ENCODE measurements at regions not wholly inside any gene's neighbourhood (a gene's known extent, or its start where the extent isn't known, plus 50 kb on each side); places are given as distances from the start of the nearest gene placed in this dataset.
"Not testable (repeated sequence)": the region's sequence is repeated elsewhere in the genome, so short reads cannot be mapped to it uniquely, and the experiment has no call there.

- no peak for DNase-seq
Observed at GRCh38 chr6:10101551-10102252, 313.2 kb downstream of the TFAP2A start.

DNA sequence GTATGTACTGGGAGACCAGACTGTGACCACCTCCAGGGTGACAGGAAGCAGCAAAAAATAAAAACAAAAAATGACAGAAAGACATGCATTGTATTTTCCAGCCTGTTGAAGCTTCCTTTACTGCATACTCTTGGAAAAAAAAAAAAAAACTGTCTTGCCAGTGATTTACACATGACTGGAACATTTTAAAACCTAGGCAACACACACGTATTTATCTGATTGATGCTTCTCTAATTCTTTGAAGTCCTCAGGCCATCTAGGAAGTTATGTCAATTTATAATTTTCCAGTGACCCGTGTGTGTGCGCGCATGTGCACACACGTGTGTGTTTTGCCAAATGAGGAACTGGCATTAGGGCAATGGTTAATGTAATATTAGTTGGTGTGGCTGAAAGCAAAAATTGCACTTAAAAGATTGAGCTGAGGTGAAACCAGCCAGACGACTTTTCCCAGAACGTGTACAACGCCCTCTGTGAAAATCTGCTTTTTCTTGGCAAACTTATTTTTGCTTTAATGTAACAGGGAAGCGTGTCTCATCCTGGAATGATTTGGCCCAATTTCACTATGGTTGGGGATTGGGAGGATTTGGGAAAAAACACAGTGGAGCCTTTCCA is 315.2 kb downstream of the TFAP2A start:
- DNase-seq: no peak

DNA sequence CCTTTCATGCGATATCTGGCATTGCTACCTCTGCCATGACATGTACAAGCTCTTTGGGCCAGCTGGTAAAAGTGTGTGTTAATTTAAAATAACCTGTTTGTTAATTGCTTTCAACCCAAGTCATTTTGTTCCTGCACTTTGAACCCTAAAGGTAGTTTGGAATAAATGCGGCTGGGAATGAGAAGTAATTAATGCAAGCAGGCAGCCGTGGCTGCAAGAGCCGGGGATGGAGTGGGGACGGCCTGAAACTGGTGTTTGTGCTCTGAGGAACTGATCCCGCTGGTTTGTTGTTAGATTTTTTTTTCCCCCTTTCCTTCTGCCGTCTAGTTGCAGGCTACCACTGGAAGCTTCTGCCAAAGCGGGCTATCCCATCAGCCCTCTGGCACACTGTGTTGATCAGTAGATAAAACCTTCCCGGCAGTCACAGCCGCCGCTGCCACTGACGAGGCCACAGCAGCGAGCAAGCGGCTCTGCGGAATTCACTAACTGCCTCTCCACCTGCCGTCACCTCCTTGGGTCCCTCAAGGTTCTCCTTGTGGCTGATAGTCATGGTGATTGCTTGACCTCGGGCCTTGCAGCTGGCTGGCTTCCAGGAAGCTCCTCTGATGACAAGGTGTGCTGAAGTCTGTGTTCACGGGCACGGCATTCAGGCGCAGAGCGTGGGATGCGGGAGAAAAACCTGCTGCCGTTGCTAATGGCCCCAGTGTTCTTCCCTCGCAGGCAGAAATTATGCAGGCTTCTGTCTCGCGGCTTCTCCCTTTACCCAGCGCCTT is 315.9 kb downstream of the TFAP2A start:
- DNase-seq: no peak

DNA sequence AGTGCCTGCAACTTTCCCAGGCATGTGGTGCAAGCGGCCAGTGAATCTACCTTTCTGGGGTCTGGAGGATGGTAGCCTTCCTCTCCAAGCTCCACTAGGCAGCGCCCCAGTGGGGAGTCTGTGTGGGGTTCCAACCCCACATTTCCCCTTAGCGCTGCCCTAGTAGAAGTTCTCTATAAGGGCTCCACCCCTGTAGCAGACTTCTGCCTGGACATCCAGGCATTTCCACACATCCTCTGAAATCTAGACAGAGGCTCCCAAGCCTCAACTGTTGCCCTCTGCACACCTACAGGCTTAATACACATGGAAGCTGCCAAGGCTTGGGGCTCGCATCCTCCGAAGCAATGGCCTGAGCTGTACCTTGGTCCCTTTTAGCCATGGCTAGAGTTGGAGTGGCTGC is 321.6 kb downstream of the TFAP2A start:
- DNase-seq: no peak

GRCh38 chr6:10084111-10084986 is 330.5 kb downstream of the TFAP2A start:
- no peak for DNase-seq

GRCh38 chr6:10082385-10082784 is 332.5 kb downstream of the TFAP2A start:
- no peak for DNase-seq

- DNase-seq: no peak
Observed at GRCh38 chr6:10081957-10082356, 332.9 kb downstream of the TFAP2A start.

GRCh38 chr6:10081075-10081474 is 333.8 kb downstream of the TFAP2A start:
- no peak for DNase-seq

DNA sequence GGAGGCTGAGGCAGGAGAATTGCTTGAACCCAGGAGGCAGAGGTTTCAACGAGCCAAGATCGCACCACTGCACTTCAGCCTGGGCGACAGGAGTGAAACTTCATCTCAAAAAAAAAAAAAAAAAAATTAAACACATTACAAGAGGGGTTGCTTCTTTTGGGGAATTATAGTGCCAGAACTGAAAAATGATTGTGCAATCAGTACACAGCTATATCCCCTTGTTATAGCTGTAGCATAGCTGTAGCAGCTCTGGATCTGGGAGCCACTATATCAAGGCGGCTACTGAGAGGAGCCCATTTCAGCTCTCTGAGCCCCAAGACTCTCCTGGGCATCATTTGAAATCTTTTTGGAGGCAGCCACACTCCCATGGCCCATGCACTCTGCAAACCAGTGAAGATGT is 334.3 kb downstream of the TFAP2A start:
- no peak for DNase-seq

GRCh38 chr6:10078581-10078980 is 336.3 kb downstream of the TFAP2A start:
- DNase-seq: no peak

GRCh38 chr6:10074726-10075125 is 340.1 kb downstream of the TFAP2A start:
- DNase-seq: not testable (repeated sequence)

GRCh38 chr6:10073341-10073740 is 341.5 kb downstream of the TFAP2A start:
- DNase-seq: no peak

DNA sequence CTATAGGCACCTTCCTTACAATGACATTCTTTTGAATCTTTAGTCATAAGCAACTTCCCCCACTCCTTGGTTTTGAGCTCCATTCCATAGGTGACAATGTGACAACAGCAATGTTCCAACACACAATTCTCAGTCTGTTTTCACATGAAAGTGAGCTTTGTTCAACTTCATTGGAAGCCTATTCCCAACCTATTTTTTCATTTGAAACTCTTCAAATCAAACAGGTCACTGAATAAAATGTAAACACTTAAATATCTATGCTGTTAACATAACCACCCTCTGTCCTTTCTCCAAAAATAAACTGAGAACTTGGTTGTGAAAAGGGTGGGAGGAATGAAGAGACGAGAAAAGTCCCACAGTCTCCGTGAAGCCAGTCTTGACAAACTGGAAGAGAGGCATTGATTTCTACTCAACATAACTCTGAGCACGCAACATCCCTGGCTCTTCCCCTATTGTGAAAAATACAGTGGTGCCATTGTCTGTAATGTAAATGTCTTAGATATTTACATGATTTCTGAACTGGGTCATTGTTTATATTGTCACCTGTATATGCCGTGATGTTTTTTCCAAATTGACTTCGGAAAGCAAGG is 343.1 kb downstream of the TFAP2A start:
- DNase-seq: no peak

GRCh38 chr6:10060004-10060403 is 354.9 kb downstream of the TFAP2A start:
- no peak for DNase-seq

DNA sequence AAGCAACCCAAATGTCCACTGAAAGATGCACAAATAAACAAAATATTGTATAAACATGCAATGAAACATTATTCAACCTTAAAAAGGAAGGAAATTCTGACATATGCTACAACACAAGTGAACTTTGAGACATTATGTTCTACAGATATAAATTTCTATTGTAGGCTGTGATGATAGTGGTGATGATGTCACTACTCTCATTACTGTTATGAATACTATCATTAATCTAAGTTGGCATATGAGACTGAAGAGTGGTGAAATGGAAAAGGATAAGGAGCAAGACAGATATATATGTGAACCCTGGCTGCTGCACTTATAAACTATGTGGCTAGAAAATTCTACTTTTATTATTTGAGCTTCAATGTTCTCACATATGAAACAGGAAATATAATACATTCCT is 360.2 kb downstream of the TFAP2A start:
- DNase-seq: no peak

DNA sequence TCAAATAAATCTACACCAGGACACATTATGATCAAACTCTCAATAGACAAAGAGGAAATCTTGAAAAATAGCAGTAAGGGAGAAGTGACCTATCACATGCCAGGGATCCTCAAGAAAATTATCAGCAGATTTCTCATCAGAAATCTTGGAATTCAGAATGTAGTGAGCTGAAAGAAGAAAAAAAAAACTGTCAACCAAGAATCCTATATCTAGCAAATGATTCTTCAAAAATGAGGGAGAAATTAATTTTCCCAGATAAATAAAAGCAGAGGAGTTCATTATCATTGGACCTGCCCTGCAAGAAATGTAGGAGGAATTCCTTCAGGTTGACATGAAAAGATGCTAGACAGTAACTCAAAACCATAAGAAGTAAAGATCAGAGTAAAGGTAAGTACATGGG is 363.6 kb downstream of the TFAP2A start:
- no peak for DNase-seq

- no peak for DNase-seq
Observed at GRCh38 chr6:10048370-10049297, 366.2 kb downstream of the TFAP2A start.

DNA sequence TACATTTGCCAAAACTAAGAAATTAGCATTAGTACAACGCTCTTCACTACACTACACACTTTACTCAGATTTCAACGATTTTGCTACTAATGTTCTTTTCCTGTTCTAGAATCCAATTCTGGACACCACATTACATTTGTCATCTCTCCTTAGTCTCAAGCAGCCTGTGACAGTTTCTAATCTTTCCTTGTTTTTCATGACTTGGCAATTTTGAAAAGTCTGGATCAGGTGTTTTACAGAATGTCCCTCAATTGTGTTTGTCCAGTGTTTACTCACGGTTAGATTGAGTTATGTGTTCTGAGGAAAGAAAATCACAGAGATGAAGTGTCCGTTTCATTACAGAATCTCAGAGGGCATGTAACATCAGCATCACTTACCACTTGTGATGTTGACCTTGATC is 372.6 kb downstream of the TFAP2A start:
- no peak for DNase-seq

DNA sequence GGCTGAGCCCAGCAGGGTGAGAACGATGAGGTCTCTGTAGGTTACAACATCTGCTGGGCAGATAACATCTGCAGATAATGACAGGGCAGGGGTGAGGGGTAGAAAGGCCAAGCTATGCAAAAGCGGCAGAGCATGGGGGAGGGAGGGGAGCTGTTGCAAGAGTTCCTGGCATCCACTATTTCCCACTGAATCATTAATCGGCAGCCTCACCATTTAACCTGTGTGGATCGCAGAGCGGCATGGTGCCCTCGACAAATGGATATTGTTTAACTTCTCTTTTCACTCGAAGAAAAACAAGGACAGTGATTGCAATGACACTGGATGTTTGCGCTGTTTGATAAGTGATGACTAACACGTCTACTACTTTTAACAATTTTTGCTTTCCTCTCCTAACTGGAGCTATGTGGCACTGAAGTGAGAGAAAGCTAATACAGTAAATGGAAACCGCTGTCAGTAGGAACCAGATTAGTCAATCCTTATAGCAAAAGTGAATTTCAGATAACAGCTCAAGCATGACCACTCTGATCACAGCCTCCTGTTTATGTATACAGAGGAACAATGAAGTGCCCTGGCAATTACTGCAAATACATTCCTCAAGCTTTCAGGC is 381.5 kb downstream of the TFAP2A start:
- DNase-seq: no peak

DNA sequence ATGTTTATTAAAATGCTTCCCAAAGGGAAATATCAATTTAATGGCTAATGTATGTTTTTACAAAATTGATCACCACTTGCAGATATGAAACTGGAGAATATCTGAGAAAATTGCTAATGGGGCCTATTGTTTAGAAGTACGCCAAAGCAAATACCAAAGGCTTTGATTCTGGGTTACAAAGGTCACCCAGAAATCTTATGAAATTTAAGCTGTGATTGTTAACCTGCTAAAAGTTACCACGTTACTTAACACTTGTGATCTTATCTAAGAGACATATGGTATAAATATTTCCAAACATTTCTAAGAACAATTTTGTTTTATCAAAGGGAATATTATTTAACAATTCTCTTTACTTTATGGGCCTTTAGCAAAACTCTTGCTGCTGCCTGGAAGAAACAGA is 383.3 kb downstream of the TFAP2A start:
- no peak for DNase-seq

DNA sequence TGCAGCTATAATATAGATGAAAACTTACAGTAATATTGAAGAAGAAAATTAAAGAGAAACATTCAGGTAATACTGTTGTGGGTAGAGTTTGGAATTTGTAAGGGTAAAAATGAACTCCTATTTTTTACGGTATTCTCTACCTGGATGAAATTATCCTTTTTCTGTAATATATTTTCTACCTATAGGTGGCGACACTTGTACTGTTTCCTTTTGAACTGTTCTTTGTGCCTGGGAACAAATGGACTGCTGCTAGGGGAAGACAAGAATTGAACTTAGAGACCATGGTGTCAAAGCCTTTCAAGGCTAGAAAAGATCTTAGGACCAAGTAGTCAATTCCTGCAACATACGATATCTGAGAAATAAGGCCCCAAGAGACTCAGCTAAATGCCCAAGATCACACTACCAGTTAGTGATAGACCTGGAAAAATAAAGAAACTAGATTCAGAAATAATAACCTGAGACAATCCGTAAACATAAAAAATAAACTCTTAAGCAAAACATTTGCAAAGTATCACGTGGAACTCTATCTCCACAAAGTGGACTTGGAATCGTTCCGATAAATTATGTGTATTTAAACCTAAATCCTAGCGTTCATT is 383.8 kb downstream of the TFAP2A start:
- DNase-seq: no peak
